HG03196 (cell line): ENCODE measurements at regions not wholly inside any gene's neighbourhood (a gene's known extent, or its start where the extent isn't known, plus 50 kb on each side); places are given as distances from the start of the nearest gene placed in this dataset.

ENCODE experiments used
- ATAC-seq: cut with Tn5 transposase; IDR thresholded peaks from one replicate; pipeline ENCODE4 v1.9.1; 2021; ENCODE audit not compliant: unreplicated experiment

GRCh38 chr2:36060133-36060532, 295.4 kb upstream of the CRIM1 start:
- ATAC-seq: peak; percentile 24

- peak; percentile 100 for ATAC-seq
These were observed 295.9 kb upstream of the CRIM1 start for GRCh38 chr2:36059691-36060090.

GRCh38 chr2:36058953-36059352, 296.6 kb upstream of the CRIM1 start:
- ATAC-seq: no peak

GRCh38 chr2:36058076-36058475, 297.5 kb upstream of the CRIM1 start:
- ATAC-seq: no peak

GRCh38 chr2:36052819-36053218, 302.8 kb upstream of the CRIM1 start:
- ATAC-seq: no peak

- no peak for ATAC-seq
These were observed 311.2 kb upstream of the CRIM1 start for GRCh38 chr2:36044411-36044810.

- ATAC-seq: no peak
These were observed 320.4 kb upstream of the CRIM1 start for GRCh38 chr2:36035137-36035536.

GRCh38 chr2:36032046-36032445, 323.5 kb upstream of the CRIM1 start:
- no peak for ATAC-seq

GRCh38 chr2:36031471-36031870, 324.1 kb upstream of the CRIM1 start:
- ATAC-seq: no peak

- ATAC-seq: no peak
These were observed 328.0 kb upstream of the CRIM1 start for GRCh38 chr2:36027616-36028015.

GRCh38 chr2:36013064-36013463, 342.5 kb upstream of the CRIM1 start:
- no peak for ATAC-seq

GRCh38 chr2:36006444-36006843, 349.1 kb upstream of the CRIM1 start:
- no peak for ATAC-seq

- ATAC-seq: no peak
These were observed 352.6 kb upstream of the CRIM1 start for GRCh38 chr2:36002941-36003340.

- ATAC-seq: no peak
These were observed 358.1 kb upstream of the CRIM1 start for GRCh38 chr2:35997488-35997887.

GRCh38 chr2:35989503-35989902, 366.1 kb upstream of the CRIM1 start:
- ATAC-seq: no peak

- ATAC-seq: no peak
These were observed 366.5 kb upstream of the CRIM1 start for GRCh38 chr2:35989040-35989439.

GRCh38 chr2:35986871-35987270, 368.7 kb upstream of the CRIM1 start:
- no peak for ATAC-seq

GRCh38 chr2:35978218-35978617, 377.4 kb upstream of the CRIM1 start:
- peak; percentile 97 for ATAC-seq

GRCh38 chr2:35976611-35977010, 379.0 kb upstream of the CRIM1 start:
- no peak for ATAC-seq

- no peak for ATAC-seq
These were observed 381.8 kb upstream of the CRIM1 start for GRCh38 chr2:35973737-35974132.

GRCh38 chr2:35973132-35973736, 382.3 kb upstream of the CRIM1 start:
- ATAC-seq: peak; percentile 78

- no peak for ATAC-seq
These were observed 391.8 kb upstream of the CRIM1 start for GRCh38 chr2:35963824-35964223.

GRCh38 chr2:35963357-35963756, 392.2 kb upstream of the CRIM1 start:
- no peak for ATAC-seq
